ENCODE measurements at regions not wholly inside any gene's neighbourhood (a gene's known extent, or its start where the extent isn't known, plus 50 kb on each side); places are given as distances from the start of the nearest gene placed in this dataset.

DNA sequence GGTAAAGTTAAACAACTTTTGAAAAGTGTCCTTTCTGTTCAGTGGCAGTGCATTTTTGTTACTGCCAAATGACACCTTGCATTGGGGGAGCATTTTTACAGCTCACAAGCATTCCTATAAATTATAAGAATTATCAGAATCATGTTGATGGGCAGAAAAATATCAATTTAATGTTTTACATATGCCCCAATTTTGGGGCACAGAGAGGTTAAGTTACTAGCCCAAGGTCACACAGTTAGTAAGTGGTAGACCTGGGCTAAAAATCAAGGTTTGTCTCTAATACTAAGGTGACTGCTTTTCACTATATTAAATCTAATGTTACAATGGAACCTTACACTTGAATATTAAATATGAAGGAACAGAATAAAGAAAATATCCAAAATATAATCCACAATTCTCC lies 180.1 kb upstream of the IVNS1ABP start:
- DNase-seq, result no peak

DNA sequence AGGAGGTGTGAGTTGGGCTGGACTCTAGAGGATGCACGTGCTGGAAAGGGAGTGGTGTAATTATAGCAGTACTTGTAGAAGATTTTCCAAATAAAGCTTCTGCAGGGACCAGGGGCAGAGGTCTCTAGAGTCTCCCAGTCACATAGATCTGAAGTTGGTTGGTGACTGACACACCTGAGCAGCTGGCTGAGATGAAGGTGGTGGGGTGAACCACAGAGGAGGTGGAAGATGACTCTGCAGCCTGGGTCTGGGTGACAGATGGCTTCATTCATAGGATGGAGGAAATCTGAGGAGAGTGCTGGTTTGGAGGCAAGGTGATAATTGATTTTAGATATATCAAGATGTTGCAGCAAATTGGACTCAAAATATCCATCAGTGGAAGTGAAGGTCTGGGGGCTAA lies 178.9 kb upstream of the IVNS1ABP start:
- no peak for DNase-seq

DNA sequence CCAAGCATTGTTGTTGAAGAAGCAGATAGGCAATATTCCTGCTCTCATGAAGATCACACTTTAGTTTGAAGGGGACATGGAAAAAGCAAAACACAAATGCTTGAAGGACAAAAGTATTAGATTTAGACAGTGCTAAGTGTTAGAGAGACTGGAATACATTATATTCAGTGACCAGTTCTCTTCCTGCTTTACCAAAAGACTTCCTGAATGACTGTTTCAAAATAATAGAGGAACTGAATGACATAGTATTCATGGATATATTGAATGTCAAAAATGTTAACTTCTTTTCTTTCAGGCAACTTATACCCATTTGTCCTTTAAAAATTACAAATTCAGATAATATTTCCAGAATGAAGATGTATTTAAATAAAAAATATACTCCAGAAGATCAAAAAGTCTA lies 178.0 kb upstream of the IVNS1ABP start:
- DNase-seq, result no peak

DNA sequence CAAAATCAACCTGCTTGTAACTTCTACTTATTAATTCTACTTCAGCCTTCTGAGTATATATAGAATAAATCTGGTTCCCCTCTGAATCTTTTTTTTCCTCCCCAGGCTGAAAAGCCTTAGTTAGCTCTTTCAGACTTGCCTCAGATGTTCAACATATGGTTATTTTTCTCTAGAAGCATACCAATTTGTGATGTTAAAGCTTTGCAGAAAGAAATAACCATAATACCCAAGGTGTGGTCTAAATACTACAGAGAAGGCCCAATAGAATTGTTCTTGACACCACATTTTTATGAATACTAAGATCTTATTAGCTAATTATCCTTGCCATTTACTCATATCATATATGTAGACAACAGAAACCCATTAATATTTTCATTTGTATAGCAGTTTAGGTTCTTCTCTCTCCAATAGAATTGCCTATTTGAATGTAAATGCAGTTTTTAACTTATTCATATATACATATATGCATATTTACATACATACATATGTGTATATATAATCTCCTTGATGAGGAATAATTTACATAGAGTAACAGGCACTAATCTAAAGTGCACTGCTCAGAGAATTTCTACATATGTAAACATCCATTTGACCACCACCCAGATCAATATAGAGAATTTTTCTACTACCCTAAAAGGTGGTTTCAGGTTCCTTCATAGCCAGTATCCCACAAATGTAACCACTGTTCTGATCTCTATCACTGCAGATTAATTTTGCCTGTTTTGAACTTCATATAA lies 175.2 kb upstream of the IVNS1ABP start:
- no peak for DNase-seq

DNA sequence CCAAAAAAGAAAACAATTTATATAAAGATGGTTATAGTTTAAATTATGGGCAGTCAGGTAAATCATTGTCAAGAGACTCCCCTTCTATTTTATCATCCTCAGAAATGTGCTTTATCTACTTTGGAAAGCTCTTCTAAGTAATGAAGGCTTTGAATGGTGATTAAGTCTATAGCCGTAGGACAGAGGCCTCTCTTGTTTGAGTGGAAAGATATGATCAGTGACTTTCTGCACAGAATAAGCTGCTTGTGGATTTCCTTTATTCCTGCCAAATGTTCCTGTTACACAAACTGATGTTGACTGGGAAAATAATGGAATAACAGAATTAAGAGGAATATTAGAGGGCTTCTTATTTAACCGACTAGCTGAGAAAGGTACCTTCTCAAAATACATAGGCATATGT lies 174.6 kb upstream of the IVNS1ABP start:
- no peak for DNase-seq

DNA sequence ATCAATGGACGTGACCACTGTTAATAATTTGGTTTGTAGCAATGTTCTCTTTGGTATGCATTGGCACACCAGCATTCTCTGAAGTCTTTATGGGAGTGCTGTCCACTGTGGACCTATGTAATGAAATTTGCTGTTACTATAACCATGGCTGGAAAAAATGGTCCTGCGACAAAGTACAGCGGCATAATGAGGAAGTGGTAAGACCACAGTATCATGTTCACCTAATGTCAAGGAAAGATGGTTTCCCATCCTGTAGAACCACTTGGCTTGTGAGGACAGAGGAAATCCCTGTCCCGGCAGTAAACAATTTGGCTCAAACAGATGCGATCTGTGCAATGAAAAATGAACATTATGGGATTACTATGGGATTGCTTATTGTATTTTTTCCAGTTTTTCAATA lies 173.9 kb upstream of the IVNS1ABP start:
- no peak for DNase-seq

DNA sequence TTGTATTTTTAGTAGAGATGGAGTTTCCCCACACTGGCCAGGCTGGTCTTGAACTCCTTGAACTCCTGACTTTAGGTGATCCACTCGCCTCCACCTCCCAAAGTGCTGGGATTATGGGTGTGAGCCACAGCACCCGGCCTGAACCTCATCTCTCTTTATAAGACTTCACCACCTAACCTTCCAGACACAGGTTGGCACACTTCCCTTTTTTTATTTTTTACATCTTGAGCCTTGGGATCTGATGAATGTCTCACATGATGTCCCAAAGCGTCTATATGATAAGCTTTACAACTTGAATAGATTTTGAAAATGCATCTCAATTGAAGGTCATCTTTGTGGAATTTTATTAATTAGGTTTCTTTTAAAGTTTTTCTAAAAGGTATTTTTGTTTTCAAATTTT lies 172.4 kb upstream of the IVNS1ABP start:
- no peak for DNase-seq

DNA sequence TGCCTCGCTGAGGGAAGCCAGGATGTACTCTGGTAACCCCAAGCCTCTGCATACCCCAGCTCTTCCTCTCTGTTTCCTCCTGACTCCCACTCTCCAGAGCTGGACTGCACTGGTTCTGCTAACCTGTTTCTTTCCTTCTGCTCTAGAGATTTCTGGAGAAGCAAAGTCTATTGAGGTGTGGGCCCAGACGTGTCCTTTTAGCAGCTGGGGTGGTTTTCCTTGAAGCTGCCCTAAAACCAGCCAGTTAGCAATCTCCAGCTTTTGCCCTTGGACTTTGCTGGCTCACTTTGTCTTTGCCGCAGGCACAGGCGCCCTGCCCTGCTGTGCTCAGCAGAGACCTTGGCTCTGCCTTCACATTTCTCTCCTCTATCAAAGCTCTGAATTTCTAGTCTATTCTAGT lies 171.8 kb upstream of the IVNS1ABP start:
- DNase-seq, result no peak

DNA sequence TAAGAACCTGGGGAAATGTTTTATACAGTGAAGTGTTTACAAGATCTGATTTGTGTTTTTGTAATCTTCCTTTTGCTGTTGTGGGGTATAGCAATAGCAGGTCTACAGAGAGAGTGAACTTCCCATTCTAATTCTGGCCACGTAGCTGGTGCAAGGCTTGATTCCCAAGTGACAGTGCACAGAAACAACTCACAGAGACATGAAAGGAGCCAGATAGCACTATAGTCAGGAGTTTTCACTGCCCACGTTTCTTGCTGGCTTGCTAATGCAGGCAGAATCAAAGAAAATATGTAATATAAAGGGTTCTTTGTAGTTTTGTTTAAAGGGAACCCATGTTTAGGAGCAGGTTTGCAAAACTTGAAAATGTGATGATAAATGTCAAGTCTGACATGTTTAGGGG lies 170.9 kb upstream of the IVNS1ABP start:
- no peak for DNase-seq

DNA sequence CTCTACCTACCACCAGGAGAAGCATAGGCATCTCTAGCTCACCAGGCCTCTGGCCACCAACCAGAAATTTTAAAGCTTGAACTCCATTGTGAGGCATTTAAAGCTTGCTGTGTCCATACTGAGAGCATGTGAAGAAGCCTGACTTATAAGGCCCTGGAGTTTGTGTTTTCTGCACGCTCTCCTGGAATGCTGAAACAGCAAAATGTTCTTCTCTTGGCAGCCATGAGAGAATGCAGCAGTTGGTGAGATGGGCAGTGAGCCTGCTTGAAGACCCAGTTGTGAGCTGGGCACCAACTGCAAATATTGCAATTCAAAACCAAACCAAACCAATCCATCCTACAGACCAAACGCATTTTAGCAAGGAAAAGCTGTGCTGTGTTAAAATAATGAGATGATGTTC lies 170.0 kb upstream of the IVNS1ABP start:
- DNase-seq, result no peak

DNA sequence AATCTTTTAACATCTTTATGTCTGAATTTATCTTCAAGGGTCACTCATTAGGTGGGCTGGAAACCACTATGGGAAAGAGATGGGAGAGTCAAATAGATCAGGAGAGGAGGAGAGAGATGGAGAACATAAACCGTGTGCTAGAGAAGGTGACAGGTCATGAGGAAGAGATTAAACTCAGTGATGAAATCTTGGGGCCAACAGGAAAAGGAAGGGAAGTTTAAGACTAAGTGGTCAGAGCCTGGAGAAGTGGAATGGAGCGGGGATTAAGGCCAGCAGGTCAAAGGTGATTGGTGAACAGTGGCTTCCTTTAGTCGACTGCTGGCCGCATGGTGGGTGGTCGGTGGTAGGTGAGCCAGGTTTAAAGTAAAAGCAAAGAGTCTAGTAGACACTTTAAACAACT lies 169.3 kb upstream of the IVNS1ABP start:
- no peak for DNase-seq

DNA sequence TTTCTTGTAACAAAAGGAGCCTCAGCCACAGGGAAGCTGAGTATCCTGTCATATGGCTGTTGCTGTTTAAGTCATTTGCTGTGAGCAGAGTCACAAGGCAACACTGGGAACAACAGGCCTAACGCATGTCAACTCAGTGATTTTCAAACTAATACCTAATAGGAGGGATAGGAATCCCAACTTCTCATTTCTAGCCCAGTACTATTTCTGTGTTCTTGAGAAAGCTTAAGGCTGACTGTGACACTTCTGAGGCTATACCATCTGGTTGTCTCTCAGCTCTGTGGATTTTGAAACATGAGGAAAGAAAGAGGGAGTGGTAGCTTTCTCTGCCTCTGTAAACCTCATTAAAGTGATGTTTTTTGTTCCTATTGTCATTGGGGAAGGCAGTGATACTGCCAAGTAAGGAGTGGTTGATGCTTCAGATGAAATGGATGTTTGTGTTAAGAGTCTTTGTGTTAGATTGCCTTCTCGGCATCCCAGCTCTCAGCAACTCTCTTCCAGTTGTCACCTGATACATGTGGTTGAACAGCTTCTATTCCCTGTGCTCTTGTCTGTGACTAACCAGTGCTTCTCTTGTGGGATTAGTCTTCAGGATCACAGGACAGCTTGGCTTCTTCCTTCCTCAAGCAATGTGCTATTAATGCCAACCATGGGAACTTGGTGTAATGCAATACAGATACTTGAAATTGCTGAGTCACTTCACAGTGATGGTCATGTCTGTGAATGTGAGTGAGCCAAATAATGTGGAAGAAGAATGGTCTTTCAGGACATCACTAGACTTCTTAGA lies 166.8 kb upstream of the IVNS1ABP start:
- no peak for DNase-seq

DNA sequence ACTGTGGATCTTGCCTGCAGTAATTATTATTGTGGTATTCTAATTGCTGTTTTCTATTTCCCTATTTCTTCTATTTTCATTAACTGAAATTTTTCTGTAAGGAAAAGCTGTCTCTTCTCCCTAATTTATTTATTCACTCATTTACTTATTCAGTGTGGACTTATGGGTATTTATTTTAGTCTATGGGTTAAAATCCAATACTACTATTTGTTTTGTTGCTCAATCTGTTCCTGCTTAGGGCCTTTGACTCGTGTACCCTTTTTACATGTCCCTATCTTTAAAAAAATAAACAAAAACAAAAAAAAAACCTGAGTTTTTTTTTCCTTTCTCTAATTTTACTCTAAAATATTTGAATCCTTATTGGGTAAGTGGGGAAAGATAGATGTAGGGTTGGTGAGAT lies 166.2 kb upstream of the IVNS1ABP start:
- DNase-seq, result no peak

DNA sequence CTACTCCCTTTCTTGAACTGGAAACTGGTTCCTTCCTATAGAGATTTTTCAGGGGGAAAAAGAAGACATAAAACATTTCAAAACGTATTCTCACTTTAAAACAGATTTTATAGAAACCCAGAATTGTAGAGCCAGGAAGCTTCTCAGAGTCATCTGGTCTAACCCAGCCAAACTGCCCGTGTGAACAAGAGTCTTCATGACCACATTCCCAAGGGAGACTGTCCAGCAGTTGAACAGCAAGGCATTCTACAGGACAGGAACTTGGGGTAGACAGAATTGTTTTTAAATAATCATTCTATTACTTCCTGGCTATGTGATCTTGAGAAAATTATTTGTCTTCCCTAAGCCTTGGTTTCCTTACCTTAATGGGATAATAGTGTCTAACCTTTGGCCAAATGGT lies 163.5 kb upstream of the IVNS1ABP start:
- DNase-seq, result no peak

DNA sequence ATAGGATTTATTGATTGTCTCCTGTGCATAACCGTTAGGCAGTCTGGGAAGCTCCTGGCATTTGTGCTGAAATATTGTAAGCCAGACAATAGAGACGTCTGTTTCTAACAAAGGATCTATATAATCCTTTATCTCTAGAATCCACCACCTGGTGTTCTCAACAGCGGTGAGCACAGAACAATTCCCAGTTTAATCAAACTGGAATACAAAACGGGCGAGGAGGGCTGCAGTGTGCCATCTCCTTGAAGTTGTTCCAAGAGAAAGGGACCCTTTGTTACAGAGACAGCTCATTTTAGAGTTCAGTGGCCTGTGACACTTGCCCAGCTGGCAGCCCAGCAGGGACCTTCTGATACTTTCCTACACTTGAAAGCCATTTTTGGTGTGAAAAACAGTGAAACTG lies 162.8 kb upstream of the IVNS1ABP start:
- DNase-seq, result no peak

DNA sequence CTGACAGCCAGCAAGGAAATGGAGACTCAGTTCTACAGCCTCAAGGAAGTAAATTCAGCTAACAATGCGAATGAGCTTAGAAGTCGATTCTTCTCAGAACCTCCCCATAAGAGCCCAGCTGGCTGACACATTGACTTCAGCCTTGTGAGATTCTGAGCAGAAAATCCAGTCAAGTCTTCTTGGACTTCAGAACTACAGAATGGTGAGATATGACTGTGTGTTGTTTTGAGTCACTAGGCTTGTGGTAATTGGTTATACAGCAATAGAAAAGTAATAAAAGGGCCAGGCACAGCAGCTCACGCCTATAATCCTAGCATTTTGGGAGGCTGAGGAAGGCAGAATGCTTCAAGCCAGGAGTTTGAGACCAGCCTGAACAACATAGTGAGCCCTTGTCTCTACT lies 161.8 kb upstream of the IVNS1ABP start:
- no peak for DNase-seq

DNA sequence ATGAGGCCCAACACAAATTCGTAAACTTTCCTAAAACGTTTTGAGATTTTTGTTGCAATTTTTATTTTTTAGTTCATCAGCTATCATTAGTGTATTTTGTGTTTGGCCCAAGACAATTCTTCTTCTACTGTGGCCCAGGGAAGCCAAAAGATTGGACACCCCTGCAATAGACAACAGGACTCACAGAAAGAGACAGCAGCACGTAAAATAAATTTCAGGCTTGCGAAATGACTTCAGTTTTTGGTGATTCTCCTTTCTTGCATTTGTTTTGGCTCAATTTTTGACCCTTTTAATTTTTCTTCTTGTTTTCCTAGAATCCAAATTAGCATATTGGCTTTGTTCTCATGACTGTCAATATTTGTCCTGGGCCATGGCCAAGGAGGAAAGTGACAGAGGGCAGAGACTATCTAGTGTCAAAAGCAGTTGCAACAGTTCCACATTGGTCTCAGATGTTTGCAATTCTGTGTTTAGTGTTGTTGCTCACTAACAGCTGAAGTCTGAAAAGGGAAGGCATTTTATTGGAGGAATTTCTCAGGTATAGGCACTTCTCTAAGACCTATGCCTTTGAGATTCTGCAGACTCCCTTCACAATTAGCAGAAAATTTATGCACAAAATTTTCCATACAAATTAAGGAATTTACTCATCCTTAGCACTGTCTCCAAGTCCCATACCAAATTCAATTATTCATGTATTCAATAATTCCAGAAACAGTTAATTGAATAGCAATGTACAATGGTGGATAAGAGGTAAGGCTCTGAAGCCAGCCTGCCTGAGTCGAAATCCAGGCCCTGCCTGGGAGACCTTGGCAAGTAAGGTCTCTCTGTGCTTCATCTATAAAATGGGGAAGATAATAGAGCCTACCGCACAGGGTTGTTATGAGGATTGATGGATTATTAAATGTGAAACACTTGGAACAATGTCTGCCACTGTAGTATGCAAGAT lies 160.9 kb upstream of the IVNS1ABP start:
- DNase-seq, result no peak

DNA sequence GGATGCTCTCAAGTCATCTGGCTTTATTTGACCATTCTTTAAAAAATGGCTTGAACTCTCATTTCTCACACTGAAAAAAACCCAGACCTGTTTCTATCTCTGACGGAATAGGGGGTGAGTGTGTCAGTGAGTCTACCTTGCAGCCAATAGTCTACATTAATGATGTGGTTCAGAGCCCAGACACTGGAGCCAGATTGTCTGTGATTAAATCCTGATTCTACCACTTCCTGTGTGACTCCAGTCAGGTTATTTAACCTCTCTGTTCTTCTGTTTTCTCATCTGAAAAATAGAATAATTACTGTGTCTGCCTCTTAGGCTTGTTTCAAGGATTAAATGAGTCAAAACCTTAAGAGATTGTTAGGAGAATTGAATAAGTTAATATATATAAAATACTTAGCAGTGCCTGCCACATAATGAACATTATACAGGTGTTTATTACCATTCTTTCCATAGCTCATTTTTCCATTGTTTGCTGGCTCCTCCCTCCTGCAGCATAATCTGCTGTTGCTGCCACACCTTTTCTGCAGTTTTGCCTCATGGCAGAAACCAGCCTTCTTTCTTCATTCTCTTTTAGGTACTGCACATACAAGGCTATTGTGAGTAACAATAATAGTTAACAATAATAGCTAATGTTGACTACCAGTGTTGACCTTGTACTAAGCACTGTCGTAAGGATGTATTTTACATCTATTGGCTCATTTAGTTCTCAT lies 157.6 kb upstream of the IVNS1ABP start:
- no peak for DNase-seq

DNA sequence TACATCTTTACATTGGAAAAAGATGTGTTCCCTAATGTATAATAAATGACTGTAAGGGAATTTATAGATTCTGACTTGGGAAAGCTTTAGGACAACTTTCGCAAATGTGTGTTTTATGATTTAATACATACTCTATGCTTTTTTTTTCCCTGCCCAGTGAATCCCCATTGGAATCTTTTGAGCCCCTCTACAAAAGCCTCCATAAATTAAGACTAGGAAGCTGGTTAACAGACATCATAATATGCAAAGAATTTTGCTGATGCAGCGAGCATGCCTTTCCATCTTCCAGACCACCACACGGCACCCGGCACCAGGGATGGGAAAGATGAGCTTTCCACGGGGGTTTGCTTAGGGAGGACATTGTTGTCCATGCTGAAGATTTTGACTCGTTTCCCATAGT lies 156.1 kb upstream of the IVNS1ABP start:
- DNase-seq, result no peak

DNA sequence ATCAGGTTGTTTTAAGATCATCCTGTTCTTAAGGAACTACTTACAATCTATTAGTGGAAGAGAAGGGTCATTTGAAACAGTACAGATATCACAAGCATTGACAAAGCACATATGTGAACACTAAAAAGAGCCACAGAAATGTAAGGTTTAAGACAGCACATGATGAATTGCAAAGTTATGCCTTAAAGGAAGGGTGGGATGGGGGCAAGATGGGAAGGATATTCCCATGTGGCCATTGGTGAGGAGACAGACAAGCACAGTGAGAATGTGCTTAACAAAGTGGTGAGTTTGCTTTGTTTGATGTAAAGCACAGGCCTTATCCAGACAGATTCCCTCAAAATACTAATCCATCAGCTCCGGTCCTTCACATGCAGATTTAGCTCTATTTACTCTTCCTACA lies 151.6 kb upstream of the IVNS1ABP start:
- no peak for DNase-seq

DNA sequence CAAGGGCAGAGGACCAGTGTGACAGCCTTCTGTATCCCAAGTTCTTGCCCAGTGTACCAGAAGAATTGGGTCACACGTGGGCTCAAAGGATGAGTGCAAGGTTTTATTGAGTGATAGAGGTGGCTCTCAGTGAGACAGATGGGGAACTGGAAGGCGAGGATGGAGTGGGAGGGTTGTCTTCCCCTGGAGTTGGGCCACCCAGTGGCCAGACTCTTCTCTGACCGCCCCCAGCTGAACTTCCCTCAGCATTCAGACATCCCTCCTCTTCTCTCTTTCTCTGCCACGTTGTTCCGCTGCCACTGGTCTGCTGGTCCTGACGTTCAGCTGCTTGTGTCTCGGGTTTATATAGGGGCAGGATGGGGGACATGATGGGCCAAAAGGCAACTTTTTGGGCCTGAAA lies 150.1 kb upstream of the IVNS1ABP start:
- no peak for DNase-seq

DNA sequence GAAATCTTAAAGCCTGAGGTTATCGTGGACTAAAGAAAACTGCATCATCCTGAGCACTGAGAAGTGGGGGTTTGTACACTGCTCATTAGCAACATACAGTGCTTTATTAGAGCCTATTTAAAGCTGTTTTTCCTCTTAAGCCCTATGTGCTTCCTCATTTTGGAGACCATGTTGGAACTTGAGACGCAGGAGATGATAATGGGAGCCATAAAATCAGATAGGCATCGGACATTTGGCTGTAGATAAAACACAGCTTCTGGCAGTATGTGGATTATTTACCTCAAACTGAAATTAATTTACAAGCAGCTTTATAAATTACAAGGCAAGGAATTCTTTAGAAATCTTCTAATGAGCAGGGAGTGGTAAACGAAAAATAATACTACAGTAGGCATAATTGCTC lies 147.7 kb upstream of the IVNS1ABP start:
- no peak for DNase-seq

DNA sequence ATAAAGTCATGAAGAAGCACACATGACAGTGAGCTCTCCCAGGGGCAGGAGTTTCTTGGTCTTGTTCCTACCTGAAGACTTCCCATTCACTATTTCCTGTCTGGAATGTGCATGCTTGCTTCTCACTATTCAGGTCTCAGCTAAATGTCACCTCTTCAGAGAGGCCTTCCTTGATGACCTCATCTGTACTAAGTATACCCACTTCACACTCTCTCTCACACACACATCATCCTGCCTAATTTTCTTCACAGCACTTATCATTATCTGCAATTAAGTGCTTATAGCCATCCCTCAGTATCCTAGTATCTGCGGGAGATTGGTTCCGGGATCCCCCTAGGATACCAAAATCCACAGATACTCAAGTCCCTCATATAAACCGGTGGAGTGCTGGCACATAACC lies 146.4 kb upstream of the IVNS1ABP start:
- DNase-seq, result no peak
